GM21529 (cell line): ENCODE measurements at regions not wholly inside any gene's neighbourhood (a gene's known extent, or its start where the extent isn't known, plus 50 kb on each side); places are given as distances from the start of the nearest gene placed in this dataset.
"Not testable (repeated sequence)": the region's sequence is repeated elsewhere in the genome, so short reads cannot be mapped to it uniquely, and the experiment has no call there.

Experiments used
- ATAC-seq: cut with Tn5 transposase; IDR thresholded peaks from one replicate; pipeline ENCODE4 v1.9.1; 2021; ENCODE audit not compliant: unreplicated experiment

- ATAC-seq, result no peak
Observed at GRCh38 chr3:72081471-72082185, 296.7 kb upstream of the PROK2 start.

GRCh38 chr3:72080800-72081199, 295.9 kb upstream of the PROK2 start:
- no peak for ATAC-seq

GRCh38 chr3:72080095-72080494, 295.1 kb upstream of the PROK2 start:
- no peak for ATAC-seq

- no peak for ATAC-seq
Observed at GRCh38 chr3:72079369-72079872, 294.5 kb upstream of the PROK2 start.

GRCh38 chr3:72078676-72079368, 293.9 kb upstream of the PROK2 start:
- peak; percentile 15 for ATAC-seq

- ATAC-seq, result peak; percentile 53
Observed at GRCh38 chr3:72077473-72078259, 292.7 kb upstream of the PROK2 start.

GRCh38 chr3:72075848-72076247, 290.9 kb upstream of the PROK2 start:
- not testable (repeated sequence) for ATAC-seq

- no peak for ATAC-seq
Observed at GRCh38 chr3:72071624-72072023, 286.7 kb upstream of the PROK2 start.

- no peak for ATAC-seq
Observed at GRCh38 chr3:72070005-72070404, 285.1 kb upstream of the PROK2 start.

- ATAC-seq, result no peak
Observed at GRCh38 chr3:72069543-72069942, 284.6 kb upstream of the PROK2 start.

GRCh38 chr3:72068621-72069020, 283.7 kb upstream of the PROK2 start:
- no peak for ATAC-seq

- ATAC-seq, result no peak
Observed at GRCh38 chr3:72067721-72068120, 282.8 kb upstream of the PROK2 start.

- no peak for ATAC-seq
Observed at GRCh38 chr3:72065872-72066641, 281.1 kb upstream of the PROK2 start.

GRCh38 chr3:72065236-72065635, 280.3 kb upstream of the PROK2 start:
- ATAC-seq, result no peak

GRCh38 chr3:72064727-72065126, 279.8 kb upstream of the PROK2 start:
- not testable (repeated sequence) for ATAC-seq

GRCh38 chr3:72062017-72062416, 277.1 kb upstream of the PROK2 start:
- ATAC-seq, result no peak

- ATAC-seq, result no peak
Observed at GRCh38 chr3:72060447-72061034, 275.6 kb upstream of the PROK2 start.

GRCh38 chr3:72058493-72059081, 273.6 kb upstream of the PROK2 start:
- ATAC-seq, result no peak

- ATAC-seq, result no peak
Observed at GRCh38 chr3:72055436-72055835, 270.5 kb upstream of the PROK2 start.

- no peak for ATAC-seq
Observed at GRCh38 chr3:72054976-72055375, 270.0 kb upstream of the PROK2 start.
